Neural cell (in vitro differentiated cells): ENCODE measurements at regions not wholly inside any gene's neighbourhood (a gene's known extent, or its start where the extent isn't known, plus 50 kb on each side); places are given as distances from the start of the nearest gene placed in this dataset.
"Not testable (repeated sequence)": the region's sequence is repeated elsewhere in the genome, so short reads cannot be mapped to it uniquely, and the experiment has no call there.

Experiments used
- H2AFZ ChIP-seq: fragments of 200-600, 300-800 bp; sonication (generic), shearing (Covaris generic); 2 replicates; pipeline ENCODE4 v1.6.0; 2014; ENCODE audit warnings: low read depth, mild to moderate bottlenecking, antibody characterized with exemption, low read length, moderate library complexity
- H3F3A ChIP-seq: fragments of 200-600 bp; shearing (Covaris generic); 2 replicates; pipeline ENCODE4 v1.6.1; 2016; ENCODE audit warnings: mild to moderate bottlenecking, moderate library complexity, mixed read lengths, antibody characterized with exemption, low read length; ENCODE audit not compliant: insufficient read depth, poor library complexity, severe bottlenecking
- H3K27ac ChIP-seq: fragments of 200-600, 300-800 bp; sonication (generic), shearing (Covaris generic); 2 replicates; pipeline ENCODE4 v1.5.1; 2014; ENCODE audit warnings: mild to moderate bottlenecking, low read length, moderate library complexity
- H3K27me3 ChIP-seq: fragments of 300-800, 200-600 bp; sonication (generic), shearing (Covaris generic); 2 replicates; pipeline ENCODE4 v1.6.0; 2014; ENCODE audit warnings: mild to moderate bottlenecking, low read depth, low read length, moderate library complexity; ENCODE audit not compliant: insufficient read depth
- H3K36me3 ChIP-seq: fragments of 300-800, 200-600 bp; sonication (generic), shearing (Covaris generic); 2 replicates; pipeline ENCODE4 v1.5.1; 2014; ENCODE audit warnings: mild to moderate bottlenecking, antibody characterized with exemption, low read length, moderate library complexity; ENCODE audit not compliant: insufficient read depth
- H3K4me2 ChIP-seq: fragments of 300-800, 200-600 bp; sonication (generic), shearing (Covaris generic); 2 replicates; pipeline ENCODE4 v1.6.0; 2014; ENCODE audit warnings: mild to moderate bottlenecking, low read length
- H3K4me3 ChIP-seq: fragments of 300-800, 200-600 bp; sonication (generic), shearing (Covaris generic); 2 replicates; pipeline ENCODE4 v1.5.1; 2014; ENCODE audit warnings: mild to moderate bottlenecking, low read length, moderate library complexity
- H3K79me2 ChIP-seq: fragments of 200-600 bp; shearing (Covaris generic); replicated peaks from 2 replicates; pipeline ENCODE4 v1.6.0; 2014; ENCODE audit warnings: mild to moderate bottlenecking, low read length, moderate library complexity; ENCODE audit not compliant: insufficient read depth
- H3K9ac ChIP-seq: fragments of 300-800, 200-600 bp; sonication (generic), shearing (Covaris generic); 2 replicates; pipeline ENCODE4 v1.6.1; 2016; ENCODE audit warnings: mild to moderate bottlenecking, low read length, mixed read lengths
- H3K9me2 ChIP-seq: fragments of 200-600 bp; shearing (Covaris generic); 2 replicates; pipeline ENCODE4 v1.6.1; 2016; ENCODE audit warnings: mild to moderate bottlenecking, low read length, mixed read lengths; ENCODE audit not compliant: insufficient read depth
- H3K9me3 ChIP-seq: fragments of 200-600, 300-800 bp; sonication (generic), shearing (Covaris generic); 2 replicates; pipeline ENCODE4 v1.6.1; 2016; ENCODE audit warnings: mild to moderate bottlenecking, mixed run types, low read length, moderate library complexity, mixed read lengths
- H4K20me1 ChIP-seq: fragments of 200-600 bp; shearing (Covaris generic); 2 replicates; pipeline ENCODE4 v1.6.1; 2016; ENCODE audit warnings: mild to moderate bottlenecking, mixed run types; ENCODE audit not compliant: insufficient read depth
- CTCF ChIP-seq: fragments of 450-650 bp; IDR thresholded peaks from 2 replicates; pipeline ENCODE4 v1.5.1; 2014; ENCODE audit warnings: antibody characterized with exemption, mild to moderate bottlenecking, moderate library complexity; ENCODE audit not compliant: poor library complexity, severe bottlenecking
- EP300 ChIP-seq: fragments of 450-650 bp; conservative IDR thresholded peaks from 2 replicates; pipeline ENCODE4 v1.6.1; 2014; ENCODE audit warnings: antibody characterized with exemption, mild to moderate bottlenecking, moderate library complexity; ENCODE audit not compliant: poor library complexity, severe bottlenecking
- EZH2 ChIP-seq: fragments of 200-600, 300-800 bp; shearing (Covaris generic), sonication (generic); IDR thresholded peaks from 2 replicates; pipeline ENCODE4 v1.6.1; 2014; ENCODE audit warnings: antibody characterized with exemption, low read length, borderline replicate concordance, mild to moderate bottlenecking; ENCODE audit not compliant: insufficient read depth, poor library complexity, severe bottlenecking
- MXI1 ChIP-seq: fragments of 450-650 bp; conservative IDR thresholded peaks from 2 replicates; pipeline ENCODE4 v1.6.1; 2014; ENCODE audit warnings: antibody characterized with exemption, mild to moderate bottlenecking; ENCODE audit not compliant: poor library complexity, severe bottlenecking
- POLR2AphosphoS5 ChIP-seq: IDR thresholded peaks from 2 replicates; pipeline ENCODE4 v1.6.1; 2012
- RAD21 ChIP-seq: fragments of 450-650 bp; conservative IDR thresholded peaks from 2 replicates; pipeline ENCODE4 v1.6.1; 2014; ENCODE audit warnings: antibody characterized with exemption, mild to moderate bottlenecking, moderate library complexity
- REST ChIP-seq: IDR thresholded peaks from 2 replicates; pipeline ENCODE4 v1.6.1; 2012; ENCODE audit warnings: borderline replicate concordance
- SMC3 ChIP-seq: fragments of 450-650 bp; conservative IDR thresholded peaks from 2 replicates; pipeline ENCODE4 v1.6.1; 2014; ENCODE audit warnings: antibody characterized with exemption, mild to moderate bottlenecking, moderate library complexity; ENCODE audit not compliant: poor library complexity
- TAF1 ChIP-seq: IDR thresholded peaks from 2 replicates; pipeline ENCODE4 v1.6.1; 2012; ENCODE audit warnings: low read depth

DNA sequence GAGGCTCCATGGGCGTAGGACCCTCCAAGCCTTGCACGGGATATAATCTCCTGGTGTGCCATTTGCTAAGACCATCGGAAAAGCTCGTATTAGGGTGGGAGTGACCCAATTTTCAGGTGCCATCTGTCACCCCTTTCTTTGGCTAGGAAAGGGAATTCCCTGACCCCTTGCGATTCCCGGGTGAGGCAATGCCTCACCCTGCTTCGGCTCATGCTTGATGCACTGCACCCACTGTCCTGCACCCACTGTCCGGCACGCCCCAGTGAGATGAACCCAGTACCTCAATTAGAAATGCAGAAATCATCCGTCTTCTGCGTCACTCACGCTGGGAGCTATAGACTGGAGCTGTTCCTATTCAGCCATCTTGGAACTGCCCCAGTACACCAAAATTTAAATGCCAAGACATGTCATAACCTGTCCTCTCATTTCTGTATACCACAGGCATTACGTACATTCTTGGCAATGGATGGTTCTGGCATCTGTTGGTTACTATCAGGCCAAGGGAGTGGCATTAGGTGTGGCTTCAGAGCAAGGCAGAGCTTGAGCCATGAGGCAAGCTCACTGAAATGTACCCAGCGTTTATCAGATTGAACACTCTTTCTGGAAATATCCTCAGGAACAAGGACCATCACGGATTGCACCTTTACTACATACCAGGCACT, 95.4 kb upstream of the GALNT18 start:
- Histone ChIP-seq H2AFZ (no peak overlapping the region), H3K4me2 (no peak overlapping the region), H3K4me3 (no peak overlapping the region), H3K27ac (no peak overlapping the region), H3K9me3 (no peaks in the 10 kb centered on the region), H3K79me2 (no peaks in the 10 kb centered on the region), H3F3A (no peaks in the 10 kb centered on the region), H3K9me2 (no peaks in the 10 kb centered on the region), H3K36me3 (no peaks in the 10 kb centered on the region), H3K9ac (no peak overlapping the region), H3K27me3 (no peaks in the 10 kb centered on the region), H4K20me1 (no peaks in the 10 kb centered on the region)
- no peak for TF ChIP-seq MXI1
- no peak for TF ChIP-seq REST
- TF ChIP-seq TAF1: no peak
- no peak for TF ChIP-seq SMC3
- TF ChIP-seq POLR2AphosphoS5: no peak
- no peak for TF ChIP-seq EP300
- no peak for TF ChIP-seq CTCF
- TF ChIP-seq RAD21: no peak
- no peak for TF ChIP-seq EZH2

GRCh38 chr11:11715075-11715474, 93.3 kb upstream of the GALNT18 start:
- not testable (repeated sequence) for H3K9me2 ChIP-seq, H3K9me3 ChIP-seq, H3K36me3 ChIP-seq, H3K4me3 ChIP-seq, H3F3A ChIP-seq, H3K9ac ChIP-seq, H3K79me2 ChIP-seq, H2AFZ ChIP-seq, H3K27ac ChIP-seq, H4K20me1 ChIP-seq, H3K4me2 ChIP-seq, H3K27me3 ChIP-seq

- H3K4me2 ChIP-seq: no peak overlapping the region
- no peak overlapping the region for H3K9ac ChIP-seq
- H3F3A ChIP-seq: no peaks in the 10 kb centered on the region
- H3K27me3 ChIP-seq: no peaks in the 10 kb centered on the region
- no peak overlapping the region for H3K27ac ChIP-seq
- no peak overlapping the region for H2AFZ ChIP-seq
- no peaks in the 10 kb centered on the region for H3K79me2 ChIP-seq
- H4K20me1 ChIP-seq: no peaks in the 10 kb centered on the region
- TF ChIP-seq RAD21 (no peak), EP300 (no peak)
- H3K9me2 ChIP-seq: no peaks in the 10 kb centered on the region
- H3K36me3 ChIP-seq: no peaks in the 10 kb centered on the region
- no peaks in the 10 kb centered on the region for H3K9me3 ChIP-seq
- H3K4me3 ChIP-seq: no peak overlapping the region
These were observed 88.8 kb upstream of the GALNT18 start for GRCh38 chr11:11710556-11710955.
